K562 (cell line): ENCODE measurements at regions not wholly inside any gene's neighbourhood (a gene's known extent, or its start where the extent isn't known, plus 50 kb on each side); places are given as distances from the start of the nearest gene placed in this dataset.

ENCODE experiments used
- CBX1 ChIP-seq: sonication (generic); IDR thresholded peaks from 2 replicates; pipeline ENCODE4 v1.6.1; 2016; ENCODE audit warnings: antibody characterized with exemption, low read depth, mild to moderate bottlenecking
- CBX5 ChIP-seq: IDR thresholded peaks from 2 replicates; pipeline ENCODE4 v1.6.1; 2014; ENCODE audit warnings: low read depth, borderline replicate concordance
- CTCF ChIP-seq, 3 experiments: IDR thresholded peaks in 2 of 3; conservative IDR thresholded peaks in 1 of 3; 2 replicates each; pipeline ENCODE4 v1.5.1; 2011 to 2012; ENCODE audit warnings: low read length in 3 of 3, mild to moderate bottlenecking in 3 of 3, control low read depth in 2 of 3, improper control_type of control experiment in 1 of 3, inconsistent platforms in 1 of 3, low read depth in 1 of 3, mixed read lengths in 1 of 3, moderate library complexity in 1 of 3; ENCODE audit not compliant: insufficient read depth in 2 of 3
- FOXM1 ChIP-seq, 2 experiments: fragments of 450-650 bp in 1 of 2; sonication (generic) in 1 of 2; formaldehyde crosslinking in 1 of 2; IDR thresholded peaks; 2 replicates each; pipeline versions ENCODE4 v1.6.1 to v1.9.0; 2017 to 2022; ENCODE audit warnings: low read depth in 2 of 2, mild to moderate bottlenecking in 2 of 2, missing genetic modification reagents in 1 of 2, moderate library complexity in 1 of 2
- ZNF280A ChIP-seq: fragments of 450-650 bp; IDR thresholded peaks from 2 replicates; pipeline ENCODE4 v1.6.1; 2018; ENCODE audit warnings: mild to moderate bottlenecking, low read depth; ENCODE audit not compliant: partially characterized antibody

- TF ChIP-seq FOXM1 (IDR thresholded peaks at IDR 0.05; ENCODE audit: low read depth) (no peak), FOXM1 (CRISPR knock-in tag; IDR thresholded peaks at IDR 0.05; ENCODE audit: low read depth) (no peak), CBX1 (no peak), ZNF280A (no peak), CTCF (IDR thresholded peaks at IDR 0.05 in 2 of 3, conservative IDR thresholded peaks at IDR 0.05 in 1 of 3; ENCODE audit: insufficient read depth in 2 of 3, low read depth in 1 of 3, low read length in 3 of 3) (no peak), CBX5 (no peak)
Observed at GRCh38 chr11:114977651-114978050, 299.3 kb downstream of the NXPE2 start.
